ENCODE measurements at regions not wholly inside any gene's neighbourhood (a gene's known extent, or its start where the extent isn't known, plus 50 kb on each side); places are given as distances from the start of the nearest gene placed in this dataset.

DNA sequence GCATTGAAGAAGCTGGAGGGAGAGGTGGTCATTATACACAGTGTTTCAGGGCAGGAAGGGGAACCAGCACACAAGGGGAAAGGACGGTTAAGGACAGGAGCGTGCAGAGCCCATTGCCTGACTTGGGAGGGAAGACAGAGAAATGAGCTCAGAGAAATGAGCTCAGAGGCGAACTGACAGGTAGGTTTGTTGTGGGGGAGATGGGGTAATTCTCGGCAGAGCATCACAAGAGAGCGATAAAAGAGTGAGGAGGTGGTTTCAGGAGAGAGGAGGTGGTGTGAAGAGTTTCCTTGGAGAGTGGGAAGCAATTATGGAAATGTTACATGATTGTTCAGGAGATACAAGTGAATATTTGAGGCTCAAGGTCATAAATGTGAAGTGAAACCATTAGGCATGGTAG lies 61.0 kb downstream of the MRGPRX1 start:
- Mint-ChIP-seq H3K27ac (no peak overlapping the region), H3K36me3 (no peaks in the 10 kb centered on the region), H3K9me3 (no peaks in the 10 kb centered on the region), H3K4me3 (no peak overlapping the region), H3K4me1 (no peaks in the 10 kb centered on the region), H3K27me3 (ENCODE audit: insufficient read depth, low read depth) (peaks cover 4% of the 10 kb centered on the region)
- no peak overlapping the region for H3K27ac ChIP-seq
- DNase-seq (ENCODE audit: low spot score): no peak
- peak overlapping the region; percentile 7 for H2AFZ ChIP-seq (replicated peaks)
- no peaks in the 10 kb centered on the region for H3K79me2 ChIP-seq (ENCODE audit: low read depth)
- no peak overlapping the region for H3K4me2 ChIP-seq
- H3F3A ChIP-seq (ENCODE audit: low read depth): no peaks in the 10 kb centered on the region
- no peaks in the 10 kb centered on the region for H3K36me3 ChIP-seq
- H3K9me3 ChIP-seq (ENCODE audit: low read depth): no peaks in the 10 kb centered on the region
- no peak for TF ChIP-seq EZH2 (IDR thresholded peaks at IDR 0.05)
- no peak overlapping the region for H3K4me3 ChIP-seq
- H3K4me1 ChIP-seq: no peaks in the 10 kb centered on the region
- no peaks in the 10 kb centered on the region for H4K20me1 ChIP-seq (ENCODE audit: low read depth)
- peaks cover 4% of the 10 kb centered on the region for H3K27me3 ChIP-seq
- no peak overlapping the region for H3K9ac ChIP-seq

DNA sequence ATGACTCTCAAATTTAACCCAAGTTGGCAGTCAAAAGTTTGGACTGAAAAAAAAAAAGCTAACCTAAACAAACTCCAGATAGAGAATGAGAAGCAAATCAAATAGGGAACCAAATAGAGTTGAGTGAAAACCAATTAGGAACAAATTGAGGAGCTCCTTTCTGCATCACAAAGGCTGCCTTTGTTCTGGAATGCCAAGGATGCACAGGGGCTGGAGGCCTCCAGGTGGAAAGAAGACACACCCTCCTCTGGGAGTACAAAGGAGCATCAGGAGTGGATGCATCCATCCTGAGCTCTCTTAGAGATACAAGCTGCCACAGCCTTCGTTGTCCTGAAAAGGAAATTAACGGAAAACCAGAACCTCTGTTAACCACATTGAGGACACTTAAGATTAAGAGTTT lies 73.3 kb downstream of the MRGPRX1 start:
- peak overlapping the region; percentile 38 for H3K27ac ChIP-seq
- H3K4me1 Mint-ChIP-seq: no peaks in the 10 kb centered on the region
- no peaks in the 10 kb centered on the region for H4K20me1 ChIP-seq (ENCODE audit: low read depth)
- H3K4me1 ChIP-seq: peaks cover 14% of the 10 kb centered on the region
- no peaks in the 10 kb centered on the region for H3K9me3 ChIP-seq (ENCODE audit: low read depth)
- no peak overlapping the region for H3K9ac ChIP-seq
- peaks cover 5% of the 10 kb centered on the region for H3F3A ChIP-seq (ENCODE audit: low read depth)
- H3K79me2 ChIP-seq (ENCODE audit: low read depth): no peaks in the 10 kb centered on the region
- H3K36me3 Mint-ChIP-seq: no peaks in the 10 kb centered on the region
- TF ChIP-seq EZH2phosphoT487 (IDR thresholded peaks at IDR 0.05) (no peak), EZH2 (IDR thresholded peaks at IDR 0.05) (no peak)
- TF ChIP-seq, protein P1, sequence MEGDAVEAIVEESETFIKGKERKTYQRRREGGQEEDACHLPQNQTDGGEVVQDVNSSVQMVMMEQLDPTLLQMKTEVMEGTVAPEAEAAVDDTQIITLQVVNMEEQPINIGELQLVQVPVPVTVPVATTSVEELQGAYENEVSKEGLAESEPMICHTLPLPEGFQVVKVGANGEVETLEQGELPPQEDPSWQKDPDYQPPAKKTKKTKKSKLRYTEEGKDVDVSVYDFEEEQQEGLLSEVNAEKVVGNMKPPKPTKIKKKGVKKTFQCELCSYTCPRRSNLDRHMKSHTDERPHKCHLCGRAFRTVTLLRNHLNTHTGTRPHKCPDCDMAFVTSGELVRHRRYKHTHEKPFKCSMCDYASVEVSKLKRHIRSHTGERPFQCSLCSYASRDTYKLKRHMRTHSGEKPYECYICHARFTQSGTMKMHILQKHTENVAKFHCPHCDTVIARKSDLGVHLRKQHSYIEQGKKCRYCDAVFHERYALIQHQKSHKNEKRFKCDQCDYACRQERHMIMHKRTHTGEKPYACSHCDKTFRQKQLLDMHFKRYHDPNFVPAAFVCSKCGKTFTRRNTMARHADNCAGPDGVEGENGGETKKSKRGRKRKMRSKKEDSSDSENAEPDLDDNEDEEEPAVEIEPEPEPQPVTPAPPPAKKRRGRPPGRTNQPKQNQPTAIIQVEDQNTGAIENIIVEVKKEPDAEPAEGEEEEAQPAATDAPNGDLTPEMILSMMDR (IDR thresholded peaks at IDR 0.05): no peak
- no peak overlapping the region for H2AFZ ChIP-seq (replicated peaks)
- no peaks in the 10 kb centered on the region for H3K36me3 ChIP-seq
- peak overlapping the region; percentile 57 for H3K4me2 ChIP-seq
- H3K27me3 ChIP-seq: no peaks in the 10 kb centered on the region
- H3K4me3 Mint-ChIP-seq: no peak overlapping the region
- no peak overlapping the region for H3K27ac Mint-ChIP-seq
- peaks cover 2% of the 10 kb centered on the region for H3K27me3 Mint-ChIP-seq (ENCODE audit: insufficient read depth, low read depth)
- H3K4me3 ChIP-seq: no peak overlapping the region
- DNase-seq (ENCODE audit: low spot score): peak; percentile 70
- no peaks in the 10 kb centered on the region for H3K9me3 Mint-ChIP-seq

DNA sequence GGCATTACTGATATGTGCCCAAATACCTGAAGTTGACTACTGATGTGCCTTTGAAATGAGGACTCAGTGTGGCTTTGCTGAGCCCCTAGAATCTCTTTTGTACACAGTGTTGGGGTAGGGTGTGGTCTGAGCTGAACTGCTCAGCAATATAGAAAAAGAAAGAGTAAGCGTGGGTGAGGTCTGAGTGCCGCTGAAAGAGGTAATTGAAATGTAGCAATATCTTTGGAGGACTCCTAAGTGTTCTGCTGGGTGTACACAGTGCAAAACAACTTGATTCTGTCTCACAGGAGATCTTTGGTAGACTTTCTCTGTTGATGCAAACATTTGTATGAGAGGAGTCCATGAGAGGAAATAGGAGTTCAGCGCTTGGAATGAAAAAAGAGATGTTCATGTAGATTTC lies 73.7 kb upstream of the PTPN5 start:
- TF ChIP-seq EZH2phosphoT487 (IDR thresholded peaks at IDR 0.05): no peak
- TF ChIP-seq EZH2 (IDR thresholded peaks at IDR 0.05): no peak
- TF ChIP-seq, protein P1 (IDR thresholded peaks at IDR 0.05): no peak
- H3K27ac Mint-ChIP-seq: no peak overlapping the region
- Histone ChIP-seq H3K4me1 (peaks cover 14% of the 10 kb centered on the region), H3K36me3 (no peaks in the 10 kb centered on the region), H3K9ac (no peak overlapping the region), H3K27ac (peak overlapping the region; percentile 38), H3K27me3 (no peaks in the 10 kb centered on the region), H4K20me1 (ENCODE audit: low read depth) (no peaks in the 10 kb centered on the region), H3K4me3 (no peak overlapping the region), H3K9me3 (ENCODE audit: low read depth) (no peaks in the 10 kb centered on the region), H3K79me2 (ENCODE audit: low read depth) (no peaks in the 10 kb centered on the region), H2AFZ (replicated peaks) (no peak overlapping the region), H3F3A (ENCODE audit: low read depth) (peaks cover 5% of the 10 kb centered on the region), H3K4me2 (peak overlapping the region; percentile 57)
- no peak overlapping the region for H3K4me3 Mint-ChIP-seq
- H3K27me3 Mint-ChIP-seq (ENCODE audit: insufficient read depth, low read depth): peaks cover 2% of the 10 kb centered on the region
- no peaks in the 10 kb centered on the region for H3K9me3 Mint-ChIP-seq
- H3K4me1 Mint-ChIP-seq: no peaks in the 10 kb centered on the region
- no peaks in the 10 kb centered on the region for H3K36me3 Mint-ChIP-seq
- no peak for DNase-seq (ENCODE audit: low spot score)

DNA sequence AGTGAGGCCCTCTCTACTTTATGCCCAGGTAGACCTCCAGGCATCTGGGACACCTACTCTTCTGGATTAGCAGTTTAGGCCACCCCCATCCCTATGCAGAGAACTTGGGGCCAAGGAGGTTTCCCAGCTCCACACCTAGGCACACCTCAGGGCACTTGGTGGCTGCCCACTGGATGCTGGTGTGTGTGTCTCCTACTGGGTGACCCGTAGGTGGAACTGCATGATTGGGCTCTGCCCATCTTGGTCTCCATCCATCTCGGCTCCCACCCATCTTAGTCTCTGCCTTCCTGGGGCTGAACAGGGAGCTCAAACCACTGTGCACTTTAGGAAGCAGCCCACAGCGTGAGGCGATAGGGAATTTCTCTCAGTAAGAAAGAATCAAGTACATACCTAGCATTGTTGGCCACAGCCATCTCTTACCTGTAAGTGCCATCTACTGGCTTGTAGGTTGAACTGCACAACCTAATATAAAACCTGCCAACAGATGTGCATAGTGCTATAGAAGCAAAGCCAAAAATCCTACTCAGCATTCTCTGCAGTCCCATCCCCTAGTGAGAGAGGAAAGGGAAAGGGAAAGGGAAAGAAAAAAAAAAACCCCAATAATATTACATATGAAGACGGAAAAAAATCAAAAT lies 61.6 kb upstream of the PTPN5 start:
- TF ChIP-seq EZH2phosphoT487 (IDR thresholded peaks at IDR 0.05): no peak
- TF ChIP-seq, protein P1 (IDR thresholded peaks at IDR 0.05): peak; percentile 75

More for the DNA sequence above, 61.6 kb upstream of the PTPN5 start:
- no peak overlapping the region for H3K4me2 ChIP-seq
- no peak overlapping the region for H3K27ac Mint-ChIP-seq
- no peaks in the 10 kb centered on the region for H3K36me3 ChIP-seq
- no peak overlapping the region for H3K27ac ChIP-seq
- H3K9ac ChIP-seq: no peak overlapping the region
- no peaks in the 10 kb centered on the region for H3F3A ChIP-seq (ENCODE audit: low read depth)
- no peaks in the 10 kb centered on the region for H4K20me1 ChIP-seq (ENCODE audit: low read depth)
- H3K27me3 ChIP-seq: no peaks in the 10 kb centered on the region
- H3K9me3 Mint-ChIP-seq: no peaks in the 10 kb centered on the region
- no peak overlapping the region for H3K4me3 Mint-ChIP-seq
- peaks cover 2% of the 10 kb centered on the region for H3K27me3 Mint-ChIP-seq (ENCODE audit: insufficient read depth, low read depth)
- DNase-seq (ENCODE audit: low spot score): peak; percentile 69
- no peaks in the 10 kb centered on the region for H3K9me3 ChIP-seq (ENCODE audit: low read depth)
- no peaks in the 10 kb centered on the region for H3K36me3 Mint-ChIP-seq
- H3K4me3 ChIP-seq: no peak overlapping the region
- no peaks in the 10 kb centered on the region for H3K4me1 ChIP-seq
- H3K4me1 Mint-ChIP-seq: no peaks in the 10 kb centered on the region
- no peaks in the 10 kb centered on the region for H3K79me2 ChIP-seq (ENCODE audit: low read depth)
- H2AFZ ChIP-seq (replicated peaks): no peak overlapping the region
